ENCODE measurements at regions not wholly inside any gene's neighbourhood (a gene's known extent, or its start where the extent isn't known, plus 50 kb on each side); places are given as distances from the start of the nearest gene placed in this dataset.

GRCh38 chr10:118175148-118175547 is 128.4 kb upstream of the RAB11FIP2 start:
- DNase-seq: no peak

- no peak for DNase-seq
Observed at GRCh38 chr10:118173296-118173695, 126.6 kb upstream of the RAB11FIP2 start.

GRCh38 chr10:118171861-118172260 is 125.1 kb upstream of the RAB11FIP2 start:
- no peak for DNase-seq

- no peak for DNase-seq
Observed at GRCh38 chr10:118167056-118167700, 120.4 kb upstream of the RAB11FIP2 start.

GRCh38 chr10:118163217-118163616 is 116.5 kb upstream of the RAB11FIP2 start:
- no peak for DNase-seq

- no peak for DNase-seq
Observed at GRCh38 chr10:118161461-118162246, 114.9 kb upstream of the RAB11FIP2 start.

- no peak for DNase-seq
Observed at GRCh38 chr10:118153287-118153686, 106.5 kb upstream of the RAB11FIP2 start.

- no peak for DNase-seq
Observed at GRCh38 chr10:118151461-118151860, 104.7 kb upstream of the RAB11FIP2 start.

- no peak for DNase-seq
Observed at GRCh38 chr10:118148247-118148646, 101.5 kb upstream of the RAB11FIP2 start.

- DNase-seq: no peak
Observed at GRCh38 chr10:118145256-118145655, 98.5 kb upstream of the RAB11FIP2 start.

GRCh38 chr10:118141471-118141870 is 94.7 kb upstream of the RAB11FIP2 start:
- no peak for DNase-seq

- DNase-seq: no peak
Observed at GRCh38 chr10:118139321-118139720, 92.6 kb upstream of the RAB11FIP2 start.

GRCh38 chr10:118128675-118129074 is 81.9 kb upstream of the RAB11FIP2 start:
- DNase-seq: no peak

- DNase-seq: no peak
Observed at GRCh38 chr10:118118716-118119115, 72.0 kb upstream of the RAB11FIP2 start.

- DNase-seq: no peak
Observed at GRCh38 chr10:118116715-118117449, 70.1 kb upstream of the RAB11FIP2 start.

GRCh38 chr10:118116362-118116714 is 69.6 kb upstream of the RAB11FIP2 start:
- DNase-seq: no peak

GRCh38 chr10:118115701-118116100 is 69.0 kb upstream of the RAB11FIP2 start:
- no peak for DNase-seq

GRCh38 chr10:118114992-118115391 is 68.3 kb upstream of the RAB11FIP2 start:
- DNase-seq: no peak

- no peak for DNase-seq
Observed at GRCh38 chr10:118112543-118113125, 65.9 kb upstream of the RAB11FIP2 start.

GRCh38 chr10:118110750-118111149 is 64.0 kb upstream of the RAB11FIP2 start:
- DNase-seq: no peak

- DNase-seq: no peak
Observed at GRCh38 chr10:118108194-118109026, 61.7 kb upstream of the RAB11FIP2 start.

GRCh38 chr10:118107541-118107940 is 60.8 kb upstream of the RAB11FIP2 start:
- no peak for DNase-seq

- DNase-seq: no peak
Observed at GRCh38 chr10:118107040-118107439, 60.3 kb upstream of the RAB11FIP2 start.

Data from NCI-H2029 (cell line).